ENCODE measurements at regions not wholly inside any gene's neighbourhood (a gene's known extent, or its start where the extent isn't known, plus 50 kb on each side); places are given as distances from the start of the nearest gene placed in this dataset.

DNA sequence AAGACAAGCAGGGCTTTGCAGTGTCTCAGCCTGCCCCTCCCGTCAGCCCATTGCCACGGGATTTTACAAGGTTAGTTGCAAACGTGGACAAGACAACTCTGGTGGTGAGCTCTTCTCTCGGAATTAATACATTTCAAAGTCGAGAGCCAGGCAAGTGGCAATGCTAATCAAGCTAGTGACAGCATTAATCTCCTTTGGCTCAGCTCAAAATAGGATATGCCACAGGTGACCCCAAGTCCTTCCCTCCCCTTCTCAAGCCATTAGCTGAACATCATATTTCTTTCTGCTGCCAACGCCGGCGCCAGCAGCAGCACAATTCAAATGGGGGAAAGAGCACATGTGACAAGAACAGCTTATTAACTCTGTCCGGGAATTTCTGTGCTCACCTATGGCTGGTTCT lies 190.1 kb downstream of the ATPSCKMT start:
- DNase-seq (ENCODE audit: low spot score): no peak
- Mint-ChIP-seq H3K27ac (ENCODE audit: unreplicated experiment) (no peak overlapping the region), H3K4me1 (ENCODE audit: unreplicated experiment) (peaks cover 14% of the 10 kb centered on the region), H3K9me3 (ENCODE audit: unreplicated experiment) (no peaks in the 10 kb centered on the region), H3K4me3 (ENCODE audit: unreplicated experiment) (no peak overlapping the region), H3K36me3 (ENCODE audit: low read depth, unreplicated experiment) (no peaks in the 10 kb centered on the region), H3K27me3 (ENCODE audit: unreplicated experiment) (peaks cover 6% of the 10 kb centered on the region)
- TF ChIP-seq, protein P1, sequence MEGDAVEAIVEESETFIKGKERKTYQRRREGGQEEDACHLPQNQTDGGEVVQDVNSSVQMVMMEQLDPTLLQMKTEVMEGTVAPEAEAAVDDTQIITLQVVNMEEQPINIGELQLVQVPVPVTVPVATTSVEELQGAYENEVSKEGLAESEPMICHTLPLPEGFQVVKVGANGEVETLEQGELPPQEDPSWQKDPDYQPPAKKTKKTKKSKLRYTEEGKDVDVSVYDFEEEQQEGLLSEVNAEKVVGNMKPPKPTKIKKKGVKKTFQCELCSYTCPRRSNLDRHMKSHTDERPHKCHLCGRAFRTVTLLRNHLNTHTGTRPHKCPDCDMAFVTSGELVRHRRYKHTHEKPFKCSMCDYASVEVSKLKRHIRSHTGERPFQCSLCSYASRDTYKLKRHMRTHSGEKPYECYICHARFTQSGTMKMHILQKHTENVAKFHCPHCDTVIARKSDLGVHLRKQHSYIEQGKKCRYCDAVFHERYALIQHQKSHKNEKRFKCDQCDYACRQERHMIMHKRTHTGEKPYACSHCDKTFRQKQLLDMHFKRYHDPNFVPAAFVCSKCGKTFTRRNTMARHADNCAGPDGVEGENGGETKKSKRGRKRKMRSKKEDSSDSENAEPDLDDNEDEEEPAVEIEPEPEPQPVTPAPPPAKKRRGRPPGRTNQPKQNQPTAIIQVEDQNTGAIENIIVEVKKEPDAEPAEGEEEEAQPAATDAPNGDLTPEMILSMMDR (IDR thresholded peaks at IDR 0.05; ENCODE audit: unreplicated experiment): no peak

DNA sequence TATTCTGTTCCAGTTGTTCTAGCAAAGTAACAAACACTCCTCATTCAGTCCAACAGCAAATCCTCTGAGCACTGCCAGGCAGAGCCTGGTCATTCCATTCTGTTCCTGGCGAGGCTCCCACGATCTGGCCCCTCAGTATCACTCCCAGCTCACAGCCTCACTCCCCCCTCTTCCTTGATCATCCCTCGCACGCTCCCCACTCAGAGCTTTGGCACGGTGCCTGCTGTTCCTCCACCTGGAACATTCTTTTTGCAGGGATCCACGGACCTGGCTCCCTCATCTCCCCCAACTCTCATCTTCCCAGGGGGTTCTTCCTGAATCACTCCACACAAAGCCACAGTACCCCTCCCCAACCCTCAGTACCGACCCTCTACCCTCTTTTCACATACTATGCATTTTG lies 192.3 kb downstream of the ATPSCKMT start:
- Mint-ChIP-seq H3K4me3 (ENCODE audit: unreplicated experiment) (no peak overlapping the region), H3K36me3 (ENCODE audit: low read depth, unreplicated experiment) (peaks cover 6% of the 10 kb centered on the region), H3K9me3 (ENCODE audit: unreplicated experiment) (peaks cover 6% of the 10 kb centered on the region), H3K4me1 (ENCODE audit: unreplicated experiment) (peaks cover 10% of the 10 kb centered on the region), H3K27me3 (ENCODE audit: unreplicated experiment) (peaks cover 5% of the 10 kb centered on the region), H3K27ac (ENCODE audit: unreplicated experiment) (no peak overlapping the region)
- DNase-seq (ENCODE audit: low spot score): no peak
- TF ChIP-seq, protein P1 (IDR thresholded peaks at IDR 0.05; ENCODE audit: unreplicated experiment): no peak

- Mint-ChIP-seq H3K4me1 (ENCODE audit: unreplicated experiment) (peaks cover 10% of the 10 kb centered on the region), H3K9me3 (ENCODE audit: unreplicated experiment) (peaks cover 11% of the 10 kb centered on the region), H3K36me3 (ENCODE audit: low read depth, unreplicated experiment) (peaks cover 10% of the 10 kb centered on the region), H3K27ac (ENCODE audit: unreplicated experiment) (no peak overlapping the region), H3K4me3 (ENCODE audit: unreplicated experiment) (no peak overlapping the region), H3K27me3 (ENCODE audit: unreplicated experiment) (peaks cover 5% of the 10 kb centered on the region)
- TF ChIP-seq, protein P1 (IDR thresholded peaks at IDR 0.05; ENCODE audit: unreplicated experiment): no peak
- no peak for DNase-seq (ENCODE audit: low spot score)
These were observed 193.4 kb downstream of the ATPSCKMT start for GRCh38 chr5:10056228-10056760.

DNA sequence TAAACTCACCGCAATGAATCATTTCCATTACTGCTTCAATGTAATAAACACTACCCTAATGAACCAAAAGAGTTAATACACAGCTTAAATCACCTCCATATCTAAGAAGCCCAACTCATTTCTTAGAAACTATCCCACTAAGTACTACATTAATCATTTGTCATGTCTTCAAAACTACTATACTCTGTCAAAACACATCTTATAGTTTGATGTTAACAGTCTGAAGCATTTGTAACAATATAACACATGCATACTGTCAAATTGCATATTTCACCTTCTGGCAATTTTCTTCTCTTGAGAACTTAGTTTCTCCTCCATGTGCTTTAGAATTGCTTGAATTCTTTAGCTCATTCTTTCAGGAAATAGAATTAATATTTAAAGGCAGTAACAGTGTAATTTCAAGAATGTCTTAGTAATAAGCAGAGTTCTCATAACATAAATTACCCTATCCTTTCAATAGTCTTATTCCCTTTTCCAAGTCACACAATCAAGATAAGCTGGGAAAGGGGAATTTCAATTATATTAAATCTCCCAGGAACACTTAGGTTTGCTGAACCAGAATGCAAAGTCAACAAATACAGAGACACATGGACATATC lies 199.7 kb downstream of the ATPSCKMT start:
- H3K4me3 Mint-ChIP-seq (ENCODE audit: unreplicated experiment): no peak overlapping the region
- peaks cover 16% of the 10 kb centered on the region for H3K9me3 Mint-ChIP-seq (ENCODE audit: unreplicated experiment)
- no peak overlapping the region for H3K27ac Mint-ChIP-seq (ENCODE audit: unreplicated experiment)
- H3K4me1 Mint-ChIP-seq (ENCODE audit: unreplicated experiment): no peaks in the 10 kb centered on the region
- DNase-seq (ENCODE audit: low spot score): no peak
- H3K36me3 Mint-ChIP-seq (ENCODE audit: low read depth, unreplicated experiment): peaks cover 14% of the 10 kb centered on the region
- no peaks in the 10 kb centered on the region for H3K27me3 Mint-ChIP-seq (ENCODE audit: unreplicated experiment)
- TF ChIP-seq, protein P1 (IDR thresholded peaks at IDR 0.05; ENCODE audit: unreplicated experiment): no peak

- no peak for DNase-seq (ENCODE audit: low spot score)
- Mint-ChIP-seq H3K36me3 (ENCODE audit: low read depth, unreplicated experiment) (peaks cover 4% of the 10 kb centered on the region), H3K27ac (ENCODE audit: unreplicated experiment) (no peak overlapping the region), H3K4me1 (ENCODE audit: unreplicated experiment) (no peaks in the 10 kb centered on the region), H3K4me3 (ENCODE audit: unreplicated experiment) (no peak overlapping the region), H3K9me3 (ENCODE audit: unreplicated experiment) (peaks cover 8% of the 10 kb centered on the region), H3K27me3 (ENCODE audit: unreplicated experiment) (peaks cover 3% of the 10 kb centered on the region)
- TF ChIP-seq, protein P1 (IDR thresholded peaks at IDR 0.05; ENCODE audit: unreplicated experiment): no peak
These were observed 203.0 kb downstream of the ATPSCKMT start for GRCh38 chr5:10046676-10047075.
